Stimulated activated CD4-positive, alpha-beta T cell treated with anti-CD3 and anti-CD28 coated beads, Interleukin-15, amount 100 ng/mL, for 1 hour (primary cell): ENCODE measurements at regions not wholly inside any gene's neighbourhood (a gene's known extent, or its start where the extent isn't known, plus 50 kb on each side); places are given as distances from the start of the nearest gene placed in this dataset.
"Not testable (repeated sequence)": the region's sequence is repeated elsewhere in the genome, so short reads cannot be mapped to it uniquely, and the experiment has no call there.

ENCODE experiments used
- DNase-seq, 2 donors: peaks; one replicate each; pipeline ENCODE4 v3.0.0-alpha.2; 2020; ENCODE audit warnings: low read depth in 1 of 2, low spot score in 1 of 2

DNA sequence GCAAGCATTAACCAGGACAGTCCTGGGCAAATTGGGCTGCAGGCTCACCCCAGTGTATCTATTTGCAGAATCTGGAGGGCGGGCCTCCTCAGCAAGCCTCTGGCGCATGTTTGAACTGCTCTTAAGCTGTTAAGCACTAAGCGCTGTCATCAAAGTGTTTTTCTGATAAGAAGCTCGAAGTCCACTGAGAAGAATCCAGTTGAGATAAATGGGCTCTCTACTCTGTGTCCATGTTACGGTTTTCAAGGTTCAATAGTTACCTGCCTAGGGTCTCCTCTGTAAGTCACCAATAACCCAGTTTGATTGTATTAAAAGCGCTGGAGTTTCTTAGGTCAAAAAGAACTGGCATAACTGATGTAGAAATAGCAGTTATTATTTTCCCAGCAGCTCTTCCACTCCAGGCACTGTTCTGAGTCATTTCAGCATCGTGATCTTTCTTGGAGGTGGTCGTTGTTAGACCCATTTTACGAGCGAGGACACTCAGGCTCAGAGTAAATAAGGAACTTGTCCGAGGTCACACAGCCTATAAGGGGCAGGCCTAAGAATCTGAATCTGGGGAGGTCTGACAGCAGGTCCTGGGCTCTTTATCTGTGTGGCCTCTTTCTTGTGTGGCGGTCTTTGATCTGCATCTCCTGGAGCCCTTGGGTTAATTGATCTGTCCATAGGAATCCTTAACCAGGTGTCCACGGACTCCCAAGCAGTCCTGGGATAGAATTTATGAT lies 207.4 kb upstream of the ZNF217 start:
- DNase-seq: no peak

DNA sequence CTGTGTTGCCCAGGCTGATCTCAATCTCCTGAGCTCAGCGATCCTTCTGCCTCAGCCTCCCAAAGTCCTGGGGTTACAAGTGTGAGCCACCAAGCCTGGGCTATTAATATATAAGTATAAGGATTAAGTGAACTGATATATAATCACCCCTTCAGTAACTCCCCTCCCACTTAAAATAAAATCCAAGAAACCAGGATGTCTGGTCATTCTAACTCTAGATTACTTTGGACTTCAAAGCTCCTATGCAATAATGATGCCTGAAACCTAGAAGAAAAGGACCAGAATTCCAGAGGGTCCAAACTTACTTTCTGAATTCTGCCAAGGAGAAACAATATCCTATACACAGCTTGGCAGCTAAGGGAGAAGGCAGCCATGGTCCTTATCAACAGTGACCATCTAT lies 206.8 kb upstream of the ZNF217 start:
- DNase-seq: no peak

DNA sequence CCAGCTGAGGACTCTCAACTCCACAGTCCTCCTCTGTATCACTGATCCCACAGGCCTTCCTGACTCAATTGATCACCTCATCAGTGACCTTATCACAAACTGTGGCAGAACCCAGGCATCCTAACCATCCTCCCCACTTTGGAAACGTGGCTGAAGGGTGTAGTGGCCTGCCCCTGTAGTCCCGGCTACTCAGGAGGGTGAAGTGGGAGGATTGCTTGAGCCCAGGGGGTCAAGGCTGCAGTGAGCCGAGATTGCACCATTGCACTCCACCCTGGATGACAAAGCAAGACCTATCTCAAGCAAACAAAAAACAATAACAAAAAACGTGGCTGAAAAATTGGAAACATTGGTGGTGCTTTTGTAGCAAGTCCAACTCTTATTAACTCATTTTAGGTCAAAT lies 203.4 kb upstream of the ZNF217 start:
- DNase-seq: no peak

DNA sequence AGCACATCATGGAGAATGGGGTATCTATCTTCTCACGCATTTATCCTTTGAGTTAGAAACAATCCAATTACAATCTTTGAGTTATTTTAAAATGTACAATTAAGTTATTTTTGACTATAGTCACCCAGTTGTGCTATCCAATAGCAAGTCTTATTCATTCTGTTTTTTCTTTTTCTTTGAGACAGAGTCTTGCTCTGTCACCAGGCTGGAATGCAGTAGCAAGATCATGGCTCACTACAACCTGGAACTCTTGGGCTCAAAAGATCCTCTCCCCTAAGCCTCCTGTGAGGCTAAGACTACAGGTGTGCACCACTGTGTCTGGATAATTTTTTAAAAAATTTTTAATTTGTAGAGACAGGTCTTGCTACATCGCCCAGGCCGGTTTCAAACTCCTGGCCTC lies 201.5 kb upstream of the ZNF217 start:
- DNase-seq: no peak

DNA sequence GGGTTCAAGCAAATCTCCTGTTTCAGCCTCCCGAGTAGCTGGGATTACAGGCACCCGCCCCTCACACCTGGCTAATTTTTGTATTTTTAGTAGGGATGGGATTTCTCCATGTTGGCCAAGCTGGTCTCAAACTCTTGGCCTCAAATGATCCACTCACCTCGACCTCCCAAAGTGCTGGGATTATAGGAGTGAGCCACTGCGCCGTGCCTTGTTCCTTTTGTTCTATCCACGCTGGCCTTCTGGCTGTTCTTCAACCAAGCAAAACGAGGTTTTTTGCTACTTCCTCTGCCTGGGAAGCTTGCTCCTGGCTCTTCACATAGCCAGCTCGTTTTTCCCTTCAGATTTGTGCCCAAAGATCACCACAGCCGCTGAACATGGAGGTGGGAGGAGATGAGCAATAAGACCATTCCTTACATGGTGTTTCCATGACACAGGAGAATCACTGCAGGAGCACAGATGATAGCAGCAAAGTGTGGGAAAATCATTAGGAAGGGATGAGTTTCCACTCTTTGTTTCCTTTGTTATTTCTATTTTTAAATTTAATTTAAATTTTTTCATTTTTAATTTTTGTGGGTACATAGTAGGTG lies 201.0 kb upstream of the ZNF217 start:
- no peak for DNase-seq

DNA sequence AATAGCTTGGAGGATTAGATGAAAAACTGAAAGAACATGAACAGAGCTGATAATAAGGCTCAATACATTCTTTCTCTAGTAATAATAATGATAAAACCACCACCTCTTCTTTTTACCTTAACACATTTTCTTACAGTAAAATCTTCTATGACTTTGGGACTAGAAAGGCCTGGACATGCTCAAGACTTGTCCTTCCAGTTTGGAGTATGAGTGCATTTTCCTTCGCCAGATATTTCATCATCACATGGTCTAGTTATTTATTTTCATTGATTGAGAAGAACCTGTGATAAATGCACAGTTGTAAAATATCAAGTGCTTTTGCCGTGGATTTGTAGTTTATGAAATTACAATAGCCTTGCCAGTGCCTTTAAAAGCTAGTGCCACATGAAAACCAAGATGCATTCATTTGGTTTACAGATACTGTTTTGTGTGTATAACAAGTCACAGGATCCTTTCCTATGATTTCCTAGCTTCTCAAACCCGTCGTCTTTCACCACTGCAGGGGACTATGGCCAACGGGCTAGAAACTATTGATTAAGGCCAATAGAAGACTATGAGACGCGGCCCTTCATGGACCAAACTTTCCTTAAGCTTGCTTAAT lies 200.2 kb upstream of the ZNF217 start:
- DNase-seq: no peak

DNA sequence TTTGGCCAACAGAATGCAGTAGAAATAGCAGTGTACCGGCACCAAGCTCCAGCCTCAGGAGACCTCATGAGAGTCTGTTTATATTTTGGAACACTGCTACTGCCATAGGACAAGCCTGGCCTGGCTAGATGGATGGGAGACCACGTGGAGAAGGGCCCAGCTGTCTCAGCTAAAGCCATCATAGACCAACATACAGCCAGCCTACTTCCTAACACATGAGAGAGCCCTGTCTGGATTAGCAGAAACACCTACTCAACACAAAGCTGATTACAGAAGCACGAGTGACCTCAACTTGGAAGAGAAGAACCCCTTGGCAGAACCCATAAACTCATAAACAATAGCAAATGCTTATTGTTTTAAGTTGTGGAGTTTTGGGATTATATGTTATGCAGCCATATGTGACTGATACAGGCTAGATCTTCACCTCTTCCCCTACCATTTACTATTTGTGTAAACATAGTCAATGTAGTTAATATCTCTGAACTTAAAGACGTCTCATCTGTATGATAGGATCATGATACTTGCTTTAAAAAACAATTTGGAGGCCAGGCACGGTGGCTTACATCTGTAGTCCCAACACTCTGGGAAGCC lies 199.4 kb upstream of the ZNF217 start:
- no peak for DNase-seq

DNA sequence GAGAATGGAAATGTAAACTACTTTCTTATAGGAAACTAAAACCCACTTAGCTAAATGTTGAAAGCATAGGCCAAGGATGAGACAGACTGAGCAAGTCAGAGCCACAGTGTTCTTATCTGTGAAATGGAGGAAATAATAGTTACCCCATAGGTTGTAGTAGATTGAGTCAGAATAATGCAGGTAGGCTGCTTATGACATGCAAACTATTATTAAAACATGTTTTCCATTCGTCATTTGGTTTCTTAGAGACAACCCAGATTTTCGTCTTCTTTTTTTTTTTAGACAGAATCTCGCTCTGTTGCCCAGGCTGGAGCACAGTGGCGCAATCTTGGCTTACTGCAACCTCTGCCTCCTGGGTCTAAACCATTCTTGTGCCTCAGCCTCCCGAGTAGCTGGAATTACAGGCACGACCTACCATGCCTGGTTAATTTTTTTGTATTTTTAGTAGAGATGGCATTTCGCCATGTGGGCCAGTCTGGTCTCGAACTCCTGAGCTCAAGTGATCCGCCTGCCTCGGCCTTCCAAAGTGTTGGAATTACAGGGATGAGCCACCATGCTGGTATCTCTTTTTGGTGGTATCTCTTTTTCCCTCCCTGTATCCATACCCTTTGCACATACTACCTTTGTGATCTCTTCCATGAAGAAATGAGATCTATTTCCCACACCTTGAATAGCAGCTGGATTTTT lies 196.5 kb upstream of the ZNF217 start:
- no peak for DNase-seq

DNA sequence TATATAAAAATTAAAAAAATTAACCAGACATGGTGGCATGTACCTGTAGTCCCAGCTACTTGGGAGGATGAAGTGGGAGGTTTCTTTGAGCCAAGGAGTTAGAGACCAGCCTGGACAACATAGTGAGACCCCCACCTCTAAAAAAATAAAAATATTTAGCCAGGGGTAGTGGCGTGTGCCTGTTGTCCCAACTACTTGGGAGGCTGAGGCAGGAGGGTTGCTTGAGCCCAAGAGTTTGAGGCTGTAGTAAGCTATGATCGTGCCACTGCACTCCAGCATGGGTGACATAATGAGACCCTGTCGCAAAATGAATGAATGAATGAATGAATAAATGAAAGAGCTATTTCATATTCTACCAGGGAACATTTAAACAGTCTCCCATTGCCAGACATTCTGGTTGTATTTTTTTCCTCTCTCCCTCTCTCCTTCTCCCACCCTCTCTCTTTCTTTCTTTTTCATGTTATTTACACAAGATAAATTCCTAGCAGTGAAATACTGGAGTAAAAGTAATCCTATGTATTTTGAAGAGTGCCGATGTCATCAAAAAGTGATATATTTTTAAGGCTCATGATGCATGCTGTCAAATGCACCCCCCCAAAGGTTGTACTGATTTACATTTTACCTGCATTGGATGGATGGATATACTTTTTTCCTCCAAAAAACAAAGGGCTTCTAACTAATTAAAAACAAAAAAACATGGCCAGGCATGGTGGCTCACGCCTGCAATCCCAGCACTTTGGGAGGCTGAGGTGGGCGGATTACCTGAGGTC lies 194.8 kb upstream of the ZNF217 start:
- no peak for DNase-seq

DNA sequence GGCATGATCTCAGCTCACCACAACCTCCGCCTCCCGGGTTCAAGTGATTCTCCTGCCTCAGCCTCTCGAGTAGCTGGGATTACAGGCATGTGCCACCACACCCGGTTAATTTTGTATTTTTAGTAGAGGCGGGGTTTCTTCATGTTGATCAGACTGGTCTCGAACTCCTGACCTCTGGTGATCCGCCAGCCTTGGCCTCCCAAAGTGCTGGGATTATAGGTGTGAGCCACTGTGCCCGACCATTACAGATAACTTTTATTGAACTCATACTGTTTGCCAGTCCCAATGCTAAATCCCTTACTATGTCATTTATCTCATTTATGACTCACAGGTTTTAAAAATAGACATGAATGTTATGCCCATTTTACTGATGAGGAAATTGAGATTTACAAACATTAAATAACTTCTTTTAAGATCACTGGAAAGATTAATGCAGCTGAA lies 193.9 kb upstream of the ZNF217 start:
- not testable (repeated sequence) for DNase-seq

DNA sequence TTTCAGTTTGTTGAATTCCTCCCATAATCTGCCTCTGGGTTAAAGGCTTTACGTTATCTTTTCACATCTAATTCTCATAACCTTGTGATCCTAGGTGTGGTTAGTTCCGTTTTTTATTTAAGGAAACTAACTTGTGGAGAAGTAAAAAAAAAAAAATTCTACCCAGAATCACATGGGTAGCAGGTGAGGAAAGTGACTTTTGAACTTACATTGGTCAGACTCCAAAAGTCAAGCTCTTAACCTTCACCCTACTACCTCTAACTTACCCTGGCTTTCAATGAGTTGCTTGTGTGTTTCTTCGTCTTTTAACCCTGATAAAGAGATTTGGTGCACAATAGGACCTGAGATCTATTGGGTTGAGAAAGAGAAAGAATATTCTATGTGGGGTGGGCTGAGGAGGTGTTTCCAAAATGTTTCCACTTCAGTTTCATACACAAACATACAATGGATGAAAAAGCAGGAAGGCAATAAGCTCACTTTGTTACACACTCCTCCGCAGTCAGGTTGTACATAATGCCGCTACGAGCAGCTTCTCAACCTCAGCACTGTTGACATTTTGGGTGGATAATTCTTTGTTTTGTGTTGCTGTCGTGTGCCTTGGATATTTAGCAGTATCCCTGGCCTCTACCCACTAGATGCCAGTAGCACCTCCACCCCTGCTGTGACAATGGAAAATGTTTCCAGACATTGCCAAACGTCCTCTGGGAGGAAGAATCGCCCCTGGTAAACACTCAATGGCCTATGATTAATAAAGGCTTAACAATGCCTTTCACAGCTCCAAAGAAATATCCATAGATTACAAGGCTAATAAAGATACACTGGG lies 193.0 kb upstream of the ZNF217 start:
- DNase-seq: no peak

DNA sequence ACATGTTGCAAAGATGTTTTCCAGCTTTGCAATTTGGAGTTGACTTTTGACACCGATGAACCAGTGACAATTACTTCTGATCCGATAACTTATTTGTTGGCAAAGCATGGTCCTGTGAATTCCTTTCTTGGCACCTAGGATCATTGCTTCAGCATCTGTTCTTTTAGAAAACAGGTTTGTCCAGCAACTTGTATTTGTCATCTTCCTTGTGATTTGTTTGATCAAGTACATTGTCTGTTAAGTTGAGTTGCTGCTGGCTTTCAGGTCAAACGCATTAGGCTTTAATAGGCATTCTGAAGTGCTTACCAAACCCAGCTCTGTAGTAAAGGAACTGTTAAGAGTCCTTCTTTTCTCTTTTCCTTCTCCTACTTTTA lies 192.4 kb upstream of the ZNF217 start:
- no peak for DNase-seq

DNA sequence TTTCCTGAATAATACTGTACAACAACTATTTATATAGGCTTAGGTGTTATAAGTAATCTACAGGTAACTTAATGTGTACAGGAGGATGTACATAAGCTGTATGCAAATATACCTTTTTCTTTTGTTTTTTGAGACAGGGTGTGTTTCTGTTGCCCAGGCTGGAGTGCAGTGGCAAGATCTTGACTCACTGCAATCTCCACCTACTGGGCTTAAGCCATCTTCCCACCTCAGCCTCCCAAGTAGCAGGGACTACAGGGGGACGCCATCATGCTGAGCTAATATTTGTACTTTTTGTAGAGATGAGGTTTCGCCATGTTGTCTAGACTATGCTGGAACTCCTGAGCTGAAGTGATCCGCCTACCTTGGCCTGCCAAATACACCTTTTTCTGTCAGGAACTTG lies 191.7 kb upstream of the ZNF217 start:
- DNase-seq: no peak

DNA sequence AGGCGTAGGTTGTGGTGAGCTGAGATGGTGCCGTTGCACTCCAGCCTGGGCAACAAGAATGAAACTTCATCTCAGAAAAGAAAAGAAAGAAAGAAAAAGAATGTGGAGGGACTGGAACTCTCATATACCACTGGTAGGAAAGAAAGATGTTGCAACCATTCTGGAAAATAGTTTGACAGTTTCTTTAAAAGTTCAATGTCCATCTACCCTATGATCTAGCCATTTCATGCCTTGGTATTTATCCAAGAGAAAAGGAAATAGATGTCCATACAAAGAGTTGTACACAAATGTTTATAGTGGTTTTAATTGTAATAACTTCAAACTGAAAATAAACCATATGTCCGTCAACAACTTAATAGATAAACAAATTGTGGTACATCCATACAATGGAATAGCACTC lies 190.1 kb upstream of the ZNF217 start:
- DNase-seq: no peak

DNA sequence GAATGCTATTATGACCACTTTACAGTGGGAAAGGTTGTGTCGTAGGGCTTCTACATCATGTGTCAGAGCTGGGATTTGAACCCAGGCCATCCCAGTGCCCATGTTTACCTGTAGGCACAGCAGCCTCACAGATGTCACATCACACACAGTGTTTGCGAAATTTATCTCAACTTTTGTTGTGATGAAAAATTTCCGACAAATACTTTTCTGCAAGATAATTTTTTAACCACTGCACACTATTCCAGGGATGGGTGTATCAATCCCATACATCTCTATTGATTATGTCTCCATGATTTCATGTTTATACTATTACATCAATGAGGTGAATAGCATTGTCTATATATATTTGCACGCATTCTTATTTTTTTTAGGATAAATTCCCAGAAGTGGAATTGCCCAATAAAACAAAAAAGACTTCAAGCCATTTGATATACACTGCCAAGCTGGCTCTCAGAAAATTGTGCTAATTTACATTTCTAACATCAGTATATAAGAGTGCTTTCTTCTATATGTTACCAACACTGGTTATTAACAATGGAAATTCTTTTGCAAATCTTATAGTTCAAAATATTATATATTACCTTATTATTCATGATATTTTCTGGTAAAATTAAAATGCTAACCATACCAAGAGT lies 189.1 kb upstream of the ZNF217 start:
- DNase-seq: no peak

DNA sequence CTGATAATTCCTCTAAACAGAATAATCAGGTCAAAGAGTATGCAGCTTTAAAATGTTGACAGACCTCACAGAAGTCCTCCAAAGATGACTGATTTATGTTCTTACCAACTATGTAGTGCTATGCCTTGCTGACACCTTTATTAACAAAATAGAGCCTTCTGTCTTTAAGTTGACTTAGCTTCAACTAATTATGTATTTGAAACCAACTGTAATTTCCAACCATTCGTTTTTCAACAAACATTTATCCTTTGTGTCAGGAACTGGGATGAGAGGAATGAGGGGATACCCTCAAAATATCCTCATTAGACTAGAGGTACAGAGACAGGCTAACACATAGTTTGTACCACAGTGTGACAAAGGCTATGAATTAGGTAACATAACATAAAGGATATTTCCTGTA lies 186.2 kb upstream of the ZNF217 start:
- DNase-seq: no peak

DNA sequence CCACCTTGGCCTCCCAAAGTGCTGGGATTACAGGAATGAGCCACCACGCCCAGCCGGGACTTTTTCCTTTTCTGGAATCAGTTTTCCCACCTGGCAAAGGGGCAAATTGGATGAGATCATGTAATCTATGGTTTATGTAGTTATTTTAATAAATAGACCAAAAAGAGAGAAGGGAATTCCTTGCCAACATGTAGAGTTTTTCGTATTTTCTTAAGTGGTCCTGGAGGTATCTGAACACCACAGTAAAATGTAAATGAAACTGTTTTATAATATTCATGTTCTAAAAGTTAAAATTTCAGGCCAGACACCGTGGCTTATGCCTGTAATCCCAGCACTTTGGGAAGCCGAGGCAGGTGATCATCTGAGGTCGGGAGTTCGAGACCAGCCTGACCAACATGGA lies 185.1 kb upstream of the ZNF217 start:
- no peak for DNase-seq

DNA sequence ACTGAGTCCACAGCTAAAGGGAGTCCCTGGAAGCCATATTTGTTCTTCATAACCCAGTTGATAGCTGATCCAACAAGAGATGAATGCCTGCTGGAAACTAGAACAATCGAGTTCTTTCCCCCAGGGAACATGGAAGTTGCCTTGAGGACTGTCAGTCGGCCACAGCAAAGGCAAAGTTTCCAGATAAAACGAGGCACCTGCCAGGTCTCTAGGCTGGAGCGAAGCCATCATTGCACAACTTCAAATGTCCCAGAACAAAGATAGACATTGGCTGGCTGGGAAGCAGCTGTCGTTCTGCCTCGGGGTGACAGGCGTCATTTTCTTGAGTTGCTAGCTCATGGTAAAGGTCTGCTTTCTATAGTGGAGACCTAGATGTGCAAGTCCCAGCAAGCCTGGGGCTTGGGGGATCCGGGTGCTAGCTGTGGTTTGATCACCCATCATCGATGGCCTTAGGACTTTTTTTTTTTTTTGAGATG lies 184.4 kb upstream of the ZNF217 start:
- DNase-seq: no peak

DNA sequence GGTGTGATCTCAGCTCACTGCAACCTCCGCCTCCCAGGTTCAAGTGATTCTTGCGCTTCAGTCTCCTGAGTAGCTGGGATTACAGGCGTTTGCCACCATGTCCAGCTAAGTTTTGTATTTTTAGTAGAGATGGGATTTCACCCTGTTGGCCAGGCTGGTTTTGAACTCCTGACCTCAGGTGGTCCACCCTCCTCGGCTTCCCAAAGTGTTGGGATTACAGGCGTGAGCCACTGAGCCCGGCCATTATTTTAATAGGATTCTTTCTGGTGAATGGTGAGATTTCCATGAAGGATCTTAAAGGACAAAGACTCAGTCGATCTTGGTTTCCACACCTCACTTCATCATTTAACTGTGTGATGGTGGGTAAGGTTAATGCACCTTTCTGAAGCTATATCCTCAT lies 183.8 kb upstream of the ZNF217 start:
- not testable (repeated sequence) for DNase-seq

DNA sequence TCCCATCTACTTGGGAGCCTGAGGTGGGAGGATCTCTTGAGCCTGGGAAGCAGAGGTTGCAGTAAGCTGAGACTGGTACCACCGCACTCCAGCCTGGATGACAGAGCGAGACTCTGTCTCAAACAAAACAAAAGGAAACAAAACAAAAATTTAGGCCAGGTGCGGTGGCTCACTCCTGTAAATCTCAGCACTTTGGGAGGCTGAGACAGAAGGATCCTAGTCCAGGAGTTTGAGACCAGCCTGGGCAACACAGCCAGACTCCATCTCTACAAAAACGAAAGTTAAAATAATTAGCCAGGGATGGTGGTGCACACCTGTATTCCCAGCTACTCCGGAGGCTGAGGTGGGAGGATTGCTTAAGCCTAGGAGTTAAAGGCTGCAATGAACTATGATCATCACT lies 183.2 kb upstream of the ZNF217 start:
- no peak for DNase-seq
